ENCODE measurements at regions not wholly inside any gene's neighbourhood (a gene's known extent, or its start where the extent isn't known, plus 50 kb on each side); places are given as distances from the start of the nearest gene placed in this dataset.
"Not testable (repeated sequence)": the region's sequence is repeated elsewhere in the genome, so short reads cannot be mapped to it uniquely, and the experiment has no call there.

- no peak for FAIRE-seq
These were observed 229.2 kb downstream of the TUBA3C start for GRCh38 chr13:18952225-18953016.

GRCh38 chr13:18951412-18951811 is 230.2 kb downstream of the TUBA3C start:
- FAIRE-seq = no peak
- no peak for DNase-seq (ENCODE audit: insufficient read length, low spot score)

More at GRCh38 chr13:18952225-18953016, 229.2 kb downstream of the TUBA3C start:
- DNase-seq (ENCODE audit: insufficient read length, low spot score) = no peak

GRCh38 chr13:18949970-18950369 is 231.7 kb downstream of the TUBA3C start:
- FAIRE-seq = no peak

GRCh38 chr13:18949489-18949761 is 232.2 kb downstream of the TUBA3C start:
- FAIRE-seq = no peak
- no peak for DNase-seq (ENCODE audit: insufficient read length, low spot score)

More at GRCh38 chr13:18949970-18950369, 231.7 kb downstream of the TUBA3C start:
- no peak for DNase-seq (ENCODE audit: insufficient read length, low spot score)

- FAIRE-seq (no peak), DNase-seq (ENCODE audit: insufficient read length, low spot score) (no peak)
These were observed 232.7 kb downstream of the TUBA3C start for GRCh38 chr13:18948664-18949488.

GRCh38 chr13:18948012-18948663 is 233.5 kb downstream of the TUBA3C start:
- FAIRE-seq = no peak
- no peak for DNase-seq (ENCODE audit: insufficient read length, low spot score)

- DNase-seq (ENCODE audit: insufficient read length, low spot score) = no peak
- no peak for FAIRE-seq
These were observed 234.1 kb downstream of the TUBA3C start for GRCh38 chr13:18947376-18947977.

GRCh38 chr13:18946738-18947137 is 234.9 kb downstream of the TUBA3C start:
- no peak for DNase-seq (ENCODE audit: insufficient read length, low spot score)
- FAIRE-seq = no peak

GRCh38 chr13:18944501-18945068 is 237.0 kb downstream of the TUBA3C start:
- DNase-seq (ENCODE audit: insufficient read length, low spot score) (no peak), FAIRE-seq (no peak)

- no peak for FAIRE-seq
- DNase-seq (ENCODE audit: insufficient read length, low spot score) = no peak
These were observed 237.8 kb downstream of the TUBA3C start for GRCh38 chr13:18943721-18944391.

- FAIRE-seq = no peak
- DNase-seq (ENCODE audit: insufficient read length, low spot score) = no peak
These were observed 238.4 kb downstream of the TUBA3C start for GRCh38 chr13:18943273-18943672.

GRCh38 chr13:18936104-18936503 is 245.5 kb downstream of the TUBA3C start:
- FAIRE-seq (no peak), DNase-seq (ENCODE audit: insufficient read length, low spot score) (no peak)

GRCh38 chr13:18921063-18921462 is 260.6 kb downstream of the TUBA3C start:
- FAIRE-seq (no peak), DNase-seq (ENCODE audit: insufficient read length, low spot score) (no peak)

- DNase-seq (ENCODE audit: insufficient read length, low spot score); FAIRE-seq: not testable (repeated sequence)
These were observed 276.5 kb downstream of the TUBA3C start for GRCh38 chr13:18905096-18905495.

- not testable (repeated sequence) for DNase-seq (ENCODE audit: insufficient read length, low spot score); FAIRE-seq
These were observed 286.2 kb downstream of the TUBA3C start for GRCh38 chr13:18895411-18895810.

GRCh38 chr13:18891242-18891641 is 290.4 kb downstream of the TUBA3C start:
- DNase-seq (ENCODE audit: insufficient read length, low spot score); FAIRE-seq: not testable (repeated sequence)

- DNase-seq (ENCODE audit: insufficient read length, low spot score); FAIRE-seq: not testable (repeated sequence)
These were observed 306.5 kb downstream of the TUBA3C start for GRCh38 chr13:18874875-18875789.

GRCh38 chr13:18870557-18870956 is 311.1 kb downstream of the TUBA3C start:
- not testable (repeated sequence) for DNase-seq (ENCODE audit: insufficient read length, low spot score); FAIRE-seq

- not testable (repeated sequence) for FAIRE-seq; DNase-seq (ENCODE audit: insufficient read length, low spot score)
These were observed 312.3 kb downstream of the TUBA3C start for GRCh38 chr13:18869365-18869764.

All from HTR-8/SVneo (cell line).